H1 (cell line): ENCODE measurements at regions not wholly inside any gene's neighbourhood (a gene's known extent, or its start where the extent isn't known, plus 50 kb on each side); places are given as distances from the start of the nearest gene placed in this dataset.

Experiments
- CREB1 ChIP-seq: IDR thresholded peaks from 2 replicates; pipeline ENCODE4 v1.6.1; 2012; ENCODE audit warnings: inconsistent platforms
- EP300 ChIP-seq, 2 experiments: IDR thresholded peaks; 1 replicate in 1 of 2; 2 replicates in 1 of 2; pipeline ENCODE4 v1.6.1; 2011 to 2012; ENCODE audit warnings: low read depth in 2 of 2, low read length in 2 of 2, mild to moderate bottlenecking in 2 of 2, borderline replicate concordance in 1 of 2, inconsistent platforms in 1 of 2, moderate library complexity in 1 of 2
- FOSL1 ChIP-seq: IDR thresholded peaks from 2 replicates; pipeline ENCODE4 v1.6.1; 2011; ENCODE audit warnings: mild to moderate bottlenecking, low read depth, low read length, moderate library complexity; ENCODE audit not compliant: insufficient read depth
- JUND ChIP-seq: IDR thresholded peaks from 2 replicates; pipeline ENCODE4 v1.6.1; 2011; ENCODE audit warnings: mild to moderate bottlenecking, improper control_type of control experiment, low read length
- RAD21 ChIP-seq, 2 experiments: IDR thresholded peaks in 1 of 2; conservative IDR thresholded peaks in 1 of 2; 2 replicates each; pipeline ENCODE4 v1.6.1; 2011; ENCODE audit warnings: low read depth in 2 of 2, low read length in 2 of 2, improper control_type of control experiment in 1 of 2, inconsistent platforms in 1 of 2, mild to moderate bottlenecking in 1 of 2, moderate library complexity in 1 of 2
- RFX5 ChIP-seq: IDR thresholded peaks from 2 replicates; pipeline ENCODE4 v1.6.1; 2011; ENCODE audit warnings: low read depth, low read length, improper control_type of control experiment, borderline replicate concordance
- YY1 ChIP-seq: IDR thresholded peaks from 2 replicates; pipeline ENCODE4 v1.6.1; 2011; ENCODE audit warnings: low read depth, mild to moderate bottlenecking, low read length

GRCh38 chr2:196247114-196247975, 76.0 kb upstream of the STK17B start (continued):
- no peak for TF ChIP-seq FOSL1
- TF ChIP-seq EP300 (IDR thresholded peaks at IDR 0.05; ENCODE audit: borderline replicate concordance in 1 of 2, low read depth in 2 of 2, low read length in 2 of 2) = no peak
- TF ChIP-seq RAD21 (IDR thresholded peaks at IDR 0.05 in 1 of 2, conservative IDR thresholded peaks at IDR 0.05 in 1 of 2; ENCODE audit: low read depth in 2 of 2, low read length in 2 of 2) = no peak
- no peak for TF ChIP-seq RFX5
- TF ChIP-seq YY1 = no peak
- TF ChIP-seq JUND = no peak
- TF ChIP-seq CREB1 = no peak
